DOHH2 (cell line): ENCODE measurements at regions not wholly inside any gene's neighbourhood (a gene's known extent, or its start where the extent isn't known, plus 50 kb on each side); places are given as distances from the start of the nearest gene placed in this dataset.

Experiments used
- EZH2phosphoT487 ChIP-seq: fragments of 200-600 bp; sonication (generic); IDR thresholded peaks from 2 replicates; pipeline ENCODE4 v1.6.1; 2017; ENCODE audit warnings: borderline replicate concordance, mild to moderate bottlenecking, antibody characterized with exemption, low read length, moderate library complexity, mixed read lengths
- TF ChIP-seq, protein P1 (sequence below): fragments of 200-600 bp; sonication (generic); IDR thresholded peaks from one replicate; pipeline ENCODE4 v1.5.1; 2014; ENCODE audit warnings: antibody characterized with exemption, mild to moderate bottlenecking, low read depth, low read length; ENCODE audit not compliant: poor library complexity, severe bottlenecking

DNA sequence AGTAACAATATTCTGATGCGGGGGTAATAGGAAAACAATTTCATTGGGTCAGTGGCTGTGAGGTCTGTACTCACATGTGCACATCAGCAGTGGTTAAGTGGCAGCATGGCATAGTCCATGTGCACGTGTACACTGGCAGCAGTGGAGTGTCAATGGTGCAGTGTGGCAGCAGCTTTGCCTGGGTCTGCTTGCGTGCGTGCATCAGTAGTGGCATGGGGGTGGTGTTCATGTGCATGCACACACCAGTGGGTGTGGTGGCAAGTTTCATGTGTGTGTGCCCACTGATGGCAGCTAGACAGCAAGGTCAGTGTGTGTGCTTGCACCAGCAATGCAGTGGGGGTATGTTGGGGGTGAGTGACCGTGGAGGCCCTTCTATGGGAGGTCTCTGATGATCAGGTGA, 581.6 kb upstream of the KLHL4 start:
- TF ChIP-seq, protein P1, sequence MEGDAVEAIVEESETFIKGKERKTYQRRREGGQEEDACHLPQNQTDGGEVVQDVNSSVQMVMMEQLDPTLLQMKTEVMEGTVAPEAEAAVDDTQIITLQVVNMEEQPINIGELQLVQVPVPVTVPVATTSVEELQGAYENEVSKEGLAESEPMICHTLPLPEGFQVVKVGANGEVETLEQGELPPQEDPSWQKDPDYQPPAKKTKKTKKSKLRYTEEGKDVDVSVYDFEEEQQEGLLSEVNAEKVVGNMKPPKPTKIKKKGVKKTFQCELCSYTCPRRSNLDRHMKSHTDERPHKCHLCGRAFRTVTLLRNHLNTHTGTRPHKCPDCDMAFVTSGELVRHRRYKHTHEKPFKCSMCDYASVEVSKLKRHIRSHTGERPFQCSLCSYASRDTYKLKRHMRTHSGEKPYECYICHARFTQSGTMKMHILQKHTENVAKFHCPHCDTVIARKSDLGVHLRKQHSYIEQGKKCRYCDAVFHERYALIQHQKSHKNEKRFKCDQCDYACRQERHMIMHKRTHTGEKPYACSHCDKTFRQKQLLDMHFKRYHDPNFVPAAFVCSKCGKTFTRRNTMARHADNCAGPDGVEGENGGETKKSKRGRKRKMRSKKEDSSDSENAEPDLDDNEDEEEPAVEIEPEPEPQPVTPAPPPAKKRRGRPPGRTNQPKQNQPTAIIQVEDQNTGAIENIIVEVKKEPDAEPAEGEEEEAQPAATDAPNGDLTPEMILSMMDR = no peak
- no peak for TF ChIP-seq EZH2phosphoT487
